SK-N-SH (cell line): ENCODE measurements at regions not wholly inside any gene's neighbourhood (a gene's known extent, or its start where the extent isn't known, plus 50 kb on each side); places are given as distances from the start of the nearest gene placed in this dataset.

Source experiments
- CHD2 ChIP-seq: fragments of 150-350 bp; IDR thresholded peaks from 2 replicates; pipeline ENCODE4 v1.6.1; 2018; ENCODE audit warnings: low read length; ENCODE audit not compliant: partially characterized antibody
- EZH2phosphoT487 ChIP-seq: fragments of 200-600 bp; sonication (generic); IDR thresholded peaks from 2 replicates; pipeline ENCODE4 v1.6.1; 2017; ENCODE audit warnings: low read depth, mixed run types, mild to moderate bottlenecking, antibody characterized with exemption, moderate library complexity, borderline replicate concordance
- FOSL2 ChIP-seq: IDR thresholded peaks from 2 replicates; pipeline ENCODE4 v1.4.0; 2012; ENCODE audit warnings: low read depth, mild to moderate bottlenecking, moderate library complexity, borderline replicate concordance
- GABPA ChIP-seq: IDR thresholded peaks from 2 replicates; pipeline ENCODE4 v1.4.0; 2012; ENCODE audit warnings: low read depth, mild to moderate bottlenecking
- IRF3 ChIP-seq: fragments of 150-350 bp; IDR thresholded peaks from 2 replicates; pipeline ENCODE4 v1.6.1; 2016; ENCODE audit warnings: mild to moderate bottlenecking, low read depth, low read length
- JUND ChIP-seq: IDR thresholded peaks from 2 replicates; pipeline ENCODE4 v1.4.0; 2012
- NRF1 ChIP-seq: IDR thresholded peaks from 2 replicates; pipeline ENCODE4 v1.6.1; 2012; ENCODE audit warnings: low read depth, mild to moderate bottlenecking, low read length
- POLR2AphosphoS5 ChIP-seq: IDR thresholded peaks from 2 replicates; pipeline ENCODE4 v1.6.1; 2012; ENCODE audit warnings: low read depth, low read length
- RAD21 ChIP-seq: IDR thresholded peaks from 2 replicates; pipeline ENCODE4 v1.6.1; 2012; ENCODE audit warnings: mild to moderate bottlenecking, low read length
- SMC3 ChIP-seq: IDR thresholded peaks from 2 replicates; pipeline ENCODE4 v1.6.1; 2012; ENCODE audit warnings: low read depth, low read length, improper control_type of control experiment
- TEAD4 ChIP-seq: IDR thresholded peaks from 2 replicates; pipeline ENCODE4 v1.4.0; 2012; ENCODE audit warnings: mild to moderate bottlenecking, borderline replicate concordance; ENCODE audit not compliant: insufficient read depth
- YY1 ChIP-seq: IDR thresholded peaks from 2 replicates; pipeline ENCODE4 v1.4.0; 2012; ENCODE audit warnings: low read depth, mild to moderate bottlenecking
- TF ChIP-seq, protein P1 (sequence below): fragments of 200-600 bp; sonication (generic); IDR thresholded peaks from 2 replicates; pipeline ENCODE4 v1.6.1; 2017; ENCODE audit warnings: antibody characterized with exemption, mild to moderate bottlenecking, moderate library complexity
- TF ChIP-seq, protein P2 (sequence below): IDR thresholded peaks from 2 replicates; pipeline ENCODE4; 2012

DNA sequence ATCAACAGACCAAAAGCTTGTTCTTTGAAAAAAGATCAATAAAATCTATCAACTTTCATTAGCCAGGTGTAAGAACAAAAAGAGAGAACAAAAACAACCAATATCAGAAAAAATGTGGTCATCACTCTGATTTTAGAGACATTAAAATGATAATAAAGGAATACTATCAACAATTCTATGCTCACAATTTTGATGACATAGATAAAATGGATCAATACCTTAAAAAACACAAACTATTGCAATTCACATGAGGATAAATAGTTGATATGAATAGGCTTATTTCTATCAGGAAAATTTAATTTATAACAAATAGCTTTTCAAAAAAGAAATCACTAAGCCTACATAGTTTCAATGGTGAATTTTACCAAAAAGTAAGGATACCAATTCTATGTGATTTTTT, 809.4 kb upstream of the EYS start:
- TF ChIP-seq, protein P1, sequence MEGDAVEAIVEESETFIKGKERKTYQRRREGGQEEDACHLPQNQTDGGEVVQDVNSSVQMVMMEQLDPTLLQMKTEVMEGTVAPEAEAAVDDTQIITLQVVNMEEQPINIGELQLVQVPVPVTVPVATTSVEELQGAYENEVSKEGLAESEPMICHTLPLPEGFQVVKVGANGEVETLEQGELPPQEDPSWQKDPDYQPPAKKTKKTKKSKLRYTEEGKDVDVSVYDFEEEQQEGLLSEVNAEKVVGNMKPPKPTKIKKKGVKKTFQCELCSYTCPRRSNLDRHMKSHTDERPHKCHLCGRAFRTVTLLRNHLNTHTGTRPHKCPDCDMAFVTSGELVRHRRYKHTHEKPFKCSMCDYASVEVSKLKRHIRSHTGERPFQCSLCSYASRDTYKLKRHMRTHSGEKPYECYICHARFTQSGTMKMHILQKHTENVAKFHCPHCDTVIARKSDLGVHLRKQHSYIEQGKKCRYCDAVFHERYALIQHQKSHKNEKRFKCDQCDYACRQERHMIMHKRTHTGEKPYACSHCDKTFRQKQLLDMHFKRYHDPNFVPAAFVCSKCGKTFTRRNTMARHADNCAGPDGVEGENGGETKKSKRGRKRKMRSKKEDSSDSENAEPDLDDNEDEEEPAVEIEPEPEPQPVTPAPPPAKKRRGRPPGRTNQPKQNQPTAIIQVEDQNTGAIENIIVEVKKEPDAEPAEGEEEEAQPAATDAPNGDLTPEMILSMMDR: no peak
- TF ChIP-seq YY1: no peak
- no peak for TF ChIP-seq FOSL2
- no peak for TF ChIP-seq POLR2AphosphoS5
- no peak for TF ChIP-seq GABPA
- no peak for TF ChIP-seq JUND
- TF ChIP-seq IRF3: no peak
- no peak for TF ChIP-seq EZH2phosphoT487
- no peak for TF ChIP-seq TEAD4
- TF ChIP-seq NRF1: no peak
- no peak for TF ChIP-seq SMC3
- no peak for TF ChIP-seq CHD2
- TF ChIP-seq, protein P2, sequence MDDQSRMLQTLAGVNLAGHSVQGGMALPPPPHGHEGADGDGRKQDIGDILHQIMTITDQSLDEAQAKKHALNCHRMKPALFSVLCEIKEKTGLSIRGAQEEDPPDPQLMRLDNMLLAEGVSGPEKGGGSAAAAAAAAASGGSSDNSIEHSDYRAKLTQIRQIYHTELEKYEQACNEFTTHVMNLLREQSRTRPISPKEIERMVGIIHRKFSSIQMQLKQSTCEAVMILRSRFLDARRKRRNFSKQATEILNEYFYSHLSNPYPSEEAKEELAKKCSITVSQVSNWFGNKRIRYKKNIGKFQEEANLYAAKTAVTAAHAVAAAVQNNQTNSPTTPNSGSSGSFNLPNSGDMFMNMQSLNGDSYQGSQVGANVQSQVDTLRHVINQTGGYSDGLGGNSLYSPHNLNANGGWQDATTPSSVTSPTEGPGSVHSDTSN: no peak
- TF ChIP-seq RAD21: no peak
